ENCODE measurements at regions not wholly inside any gene's neighbourhood (a gene's known extent, or its start where the extent isn't known, plus 50 kb on each side); places are given as distances from the start of the nearest gene placed in this dataset.

DNA sequence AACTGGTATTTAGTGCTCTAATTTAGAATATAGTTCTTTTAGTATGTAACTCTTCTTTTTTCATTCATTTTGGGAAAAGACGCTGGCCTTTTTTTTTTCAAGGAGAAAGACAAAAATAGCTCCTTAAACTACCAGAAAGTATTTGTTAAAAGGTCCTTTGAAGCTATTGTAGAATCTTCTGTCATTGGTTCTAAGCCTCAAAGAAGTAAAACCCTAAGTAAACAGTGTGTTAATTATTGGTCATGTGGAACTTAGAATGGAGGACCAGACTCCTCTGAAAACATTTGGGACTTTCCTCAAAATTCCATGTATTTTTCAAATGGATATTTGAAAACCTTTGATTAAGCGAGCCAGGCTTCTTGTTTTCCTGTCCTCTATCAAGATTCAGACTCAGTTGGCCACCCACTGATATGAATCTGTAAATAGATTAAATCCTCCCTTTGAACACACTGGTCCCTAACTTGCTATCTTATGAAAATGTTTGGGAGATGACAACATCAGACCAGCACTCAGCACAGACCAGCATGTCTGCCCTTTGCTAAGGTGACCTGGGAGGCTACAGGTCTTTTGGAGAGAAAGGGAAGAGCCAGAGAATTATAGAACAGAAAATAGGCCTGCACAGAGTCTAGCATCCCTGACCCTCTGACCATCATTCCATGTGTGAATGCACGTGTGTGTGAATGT, 120.3 kb upstream of the GATA6 start:
- TF ChIP-seq, protein P1, sequence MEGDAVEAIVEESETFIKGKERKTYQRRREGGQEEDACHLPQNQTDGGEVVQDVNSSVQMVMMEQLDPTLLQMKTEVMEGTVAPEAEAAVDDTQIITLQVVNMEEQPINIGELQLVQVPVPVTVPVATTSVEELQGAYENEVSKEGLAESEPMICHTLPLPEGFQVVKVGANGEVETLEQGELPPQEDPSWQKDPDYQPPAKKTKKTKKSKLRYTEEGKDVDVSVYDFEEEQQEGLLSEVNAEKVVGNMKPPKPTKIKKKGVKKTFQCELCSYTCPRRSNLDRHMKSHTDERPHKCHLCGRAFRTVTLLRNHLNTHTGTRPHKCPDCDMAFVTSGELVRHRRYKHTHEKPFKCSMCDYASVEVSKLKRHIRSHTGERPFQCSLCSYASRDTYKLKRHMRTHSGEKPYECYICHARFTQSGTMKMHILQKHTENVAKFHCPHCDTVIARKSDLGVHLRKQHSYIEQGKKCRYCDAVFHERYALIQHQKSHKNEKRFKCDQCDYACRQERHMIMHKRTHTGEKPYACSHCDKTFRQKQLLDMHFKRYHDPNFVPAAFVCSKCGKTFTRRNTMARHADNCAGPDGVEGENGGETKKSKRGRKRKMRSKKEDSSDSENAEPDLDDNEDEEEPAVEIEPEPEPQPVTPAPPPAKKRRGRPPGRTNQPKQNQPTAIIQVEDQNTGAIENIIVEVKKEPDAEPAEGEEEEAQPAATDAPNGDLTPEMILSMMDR (IDR thresholded peaks at IDR 0.05; ENCODE audit: poor library complexity, severe bottlenecking): no peak
- TF ChIP-seq, protein P2, sequence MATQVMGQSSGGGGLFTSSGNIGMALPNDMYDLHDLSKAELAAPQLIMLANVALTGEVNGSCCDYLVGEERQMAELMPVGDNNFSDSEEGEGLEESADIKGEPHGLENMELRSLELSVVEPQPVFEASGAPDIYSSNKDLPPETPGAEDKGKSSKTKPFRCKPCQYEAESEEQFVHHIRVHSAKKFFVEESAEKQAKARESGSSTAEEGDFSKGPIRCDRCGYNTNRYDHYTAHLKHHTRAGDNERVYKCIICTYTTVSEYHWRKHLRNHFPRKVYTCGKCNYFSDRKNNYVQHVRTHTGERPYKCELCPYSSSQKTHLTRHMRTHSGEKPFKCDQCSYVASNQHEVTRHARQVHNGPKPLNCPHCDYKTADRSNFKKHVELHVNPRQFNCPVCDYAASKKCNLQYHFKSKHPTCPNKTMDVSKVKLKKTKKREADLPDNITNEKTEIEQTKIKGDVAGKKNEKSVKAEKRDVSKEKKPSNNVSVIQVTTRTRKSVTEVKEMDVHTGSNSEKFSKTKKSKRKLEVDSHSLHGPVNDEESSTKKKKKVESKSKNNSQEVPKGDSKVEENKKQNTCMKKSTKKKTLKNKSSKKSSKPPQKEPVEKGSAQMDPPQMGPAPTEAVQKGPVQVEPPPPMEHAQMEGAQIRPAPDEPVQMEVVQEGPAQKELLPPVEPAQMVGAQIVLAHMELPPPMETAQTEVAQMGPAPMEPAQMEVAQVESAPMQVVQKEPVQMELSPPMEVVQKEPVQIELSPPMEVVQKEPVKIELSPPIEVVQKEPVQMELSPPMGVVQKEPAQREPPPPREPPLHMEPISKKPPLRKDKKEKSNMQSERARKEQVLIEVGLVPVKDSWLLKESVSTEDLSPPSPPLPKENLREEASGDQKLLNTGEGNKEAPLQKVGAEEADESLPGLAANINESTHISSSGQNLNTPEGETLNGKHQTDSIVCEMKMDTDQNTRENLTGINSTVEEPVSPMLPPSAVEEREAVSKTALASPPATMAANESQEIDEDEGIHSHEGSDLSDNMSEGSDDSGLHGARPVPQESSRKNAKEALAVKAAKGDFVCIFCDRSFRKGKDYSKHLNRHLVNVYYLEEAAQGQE (IDR thresholded peaks at IDR 0.05; ENCODE audit: borderline replicate concordance): no peak
- TF ChIP-seq POLR2AphosphoS5 (IDR thresholded peaks at IDR 0.05): no peak
- TF ChIP-seq MXI1 (conservative IDR thresholded peaks at IDR 0.05; ENCODE audit: poor library complexity, severe bottlenecking): no peak
- TF ChIP-seq TAF1 (IDR thresholded peaks at IDR 0.05; ENCODE audit: low read depth): no peak
- no peak for TF ChIP-seq EZH2 (IDR thresholded peaks at IDR 0.05; ENCODE audit: borderline replicate concordance, insufficient read depth, low read length, poor library complexity, severe bottlenecking)
- TF ChIP-seq RAD21 (conservative IDR thresholded peaks at IDR 0.05): no peak
